ENCODE measurements at regions not wholly inside any gene's neighbourhood (a gene's known extent, or its start where the extent isn't known, plus 50 kb on each side); places are given as distances from the start of the nearest gene placed in this dataset.

DNA sequence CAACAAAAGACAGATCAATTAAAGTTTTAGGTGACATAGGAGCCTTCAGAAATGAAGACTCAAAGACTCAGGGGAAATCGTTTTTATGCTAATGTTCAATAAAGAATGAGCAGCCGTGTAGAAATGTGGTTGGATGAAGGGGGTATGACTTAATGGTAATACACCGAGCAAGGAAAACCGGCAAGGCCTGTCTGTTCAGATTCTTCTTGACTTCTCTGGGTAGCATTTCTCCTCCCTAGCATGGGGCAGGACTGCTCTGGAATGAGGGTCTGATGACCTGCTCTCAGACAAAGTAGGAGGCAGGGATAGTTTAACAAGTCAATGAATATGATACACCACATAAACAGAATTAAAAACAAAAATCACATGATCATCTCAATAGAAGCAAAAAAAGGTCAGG lies 487.4 kb downstream of the ZNF608 start:
- TF ChIP-seq, protein P1, sequence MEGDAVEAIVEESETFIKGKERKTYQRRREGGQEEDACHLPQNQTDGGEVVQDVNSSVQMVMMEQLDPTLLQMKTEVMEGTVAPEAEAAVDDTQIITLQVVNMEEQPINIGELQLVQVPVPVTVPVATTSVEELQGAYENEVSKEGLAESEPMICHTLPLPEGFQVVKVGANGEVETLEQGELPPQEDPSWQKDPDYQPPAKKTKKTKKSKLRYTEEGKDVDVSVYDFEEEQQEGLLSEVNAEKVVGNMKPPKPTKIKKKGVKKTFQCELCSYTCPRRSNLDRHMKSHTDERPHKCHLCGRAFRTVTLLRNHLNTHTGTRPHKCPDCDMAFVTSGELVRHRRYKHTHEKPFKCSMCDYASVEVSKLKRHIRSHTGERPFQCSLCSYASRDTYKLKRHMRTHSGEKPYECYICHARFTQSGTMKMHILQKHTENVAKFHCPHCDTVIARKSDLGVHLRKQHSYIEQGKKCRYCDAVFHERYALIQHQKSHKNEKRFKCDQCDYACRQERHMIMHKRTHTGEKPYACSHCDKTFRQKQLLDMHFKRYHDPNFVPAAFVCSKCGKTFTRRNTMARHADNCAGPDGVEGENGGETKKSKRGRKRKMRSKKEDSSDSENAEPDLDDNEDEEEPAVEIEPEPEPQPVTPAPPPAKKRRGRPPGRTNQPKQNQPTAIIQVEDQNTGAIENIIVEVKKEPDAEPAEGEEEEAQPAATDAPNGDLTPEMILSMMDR (IDR thresholded peaks at IDR 0.05) = no peak
- TF ChIP-seq POLR2A (IDR thresholded peaks at IDR 0.05) = no peak
